Esophagus squamous epithelium (tissue), 5 donors: ENCODE measurements at regions not wholly inside any gene's neighbourhood (a gene's known extent, or its start where the extent isn't known, plus 50 kb on each side); places are given as distances from the start of the nearest gene placed in this dataset.

Experiments
- DNase-seq: peaks from one replicate; lab custom pipeline; 2025; lab: John Stamatoyannopoulos, UW
- H3K27ac ChIP-seq, 4 donors: fragments of 200-600 bp; sonication (generic); one replicate each; pipeline ENCODE4 v1.5.1; 2016 to 2019; ENCODE audit warnings: mild to moderate bottlenecking in 1 of 4
- H3K27me3 ChIP-seq, 4 donors: fragments of 200-600 bp; sonication (generic); 1 replicate in 3 of 4; 2 replicates in 1 of 4; pipeline versions ENCODE4 v1.5.1 to v1.6.0; 2017 to 2021; ENCODE audit warnings: antibody characterized with exemption in 1 of 4
- H3K36me3 ChIP-seq, 3 donors: fragments of 200-600 bp; sonication (generic); one replicate each; pipeline ENCODE4 v1.5.1; 2016 to 2019
- H3K4me1 ChIP-seq, 3 donors: fragments of 200-600 bp; sonication (generic); one replicate each; pipeline ENCODE4 v1.5.1; 2017 to 2019
- H3K4me3 ChIP-seq, 4 donors: fragments of 200-600 bp; sonication (generic); 1 replicate in 3 of 4; 2 replicates in 1 of 4; pipeline ENCODE4 v1.5.1; 2016 to 2019; ENCODE audit warnings: mild to moderate bottlenecking in 2 of 4, moderate library complexity in 1 of 4
- H3K9me3 ChIP-seq, 3 donors: fragments of 200-600 bp; sonication (generic); one replicate each; pipeline ENCODE4 v1.5.1; 2016 to 2019
- CTCF ChIP-seq, 6 experiments: fragments of 450-650 bp in 4 of 6; fragments of 200-600 bp in 2 of 6; sonication (generic) in 2 of 6; IDR thresholded peaks; one replicate each; pipeline ENCODE4 v1.5.1; 2016 to 2019; ENCODE audit warnings: antibody characterized with exemption in 6 of 6, mild to moderate bottlenecking in 4 of 6, moderate library complexity in 4 of 6
- POLR2A ChIP-seq, 4 donors: fragments of 450-650 bp; IDR thresholded peaks; one replicate each; pipeline ENCODE4 v1.6.1; 2017; ENCODE audit warnings: antibody characterized with exemption in 4 of 4, mild to moderate bottlenecking in 4 of 4, moderate library complexity in 3 of 4
- WGBS, 2 donors: methylation state at CpG; one replicate each; pipeline ENCODE4 v1.1.5; 2018; 5-methylcytosine and 5-hydroxymethylcytosine counted together
- intact Hi-C: fragments of 100-400 bp; cut with DNase I; formaldehyde crosslinking; loops from one replicate; pipeline ENCODE4 v1.15.0; 2022
- donor health status: DM: yes; HTN: yes; CAD: no.

- H3K4me3 ChIP-seq = no peak overlapping the region
- 25 to 35% methylated on average over 6 to 8 of the region's 9 CpGs for WGBS, 2 donors
- peaks cover 0 to 7% (median 0%) of the 10 kb centered on the region in 3 donors for H3K4me1 ChIP-seq
- peak overlapping the region in 1 of 4 donors; percentile 19 for H3K27ac ChIP-seq
- H3K27me3 ChIP-seq = no peaks in the 10 kb centered on the region
- intact Hi-C loops = no loop called here
- DNase-seq = no peak
- H3K9me3 ChIP-seq = no peaks in the 10 kb centered on the region
- no peaks in the 10 kb centered on the region for H3K36me3 ChIP-seq
- TF ChIP-seq POLR2A (IDR thresholded peaks at IDR 0.05) = no peak
- peak in 3 of 6 experiments; percentile 20 to 37 (median 32) for TF ChIP-seq CTCF (IDR thresholded peaks at IDR 0.05)
These were observed 501.7 kb downstream of the ARHGEF28 start for GRCh38 chr5:74127381-74128320.

GRCh38 chr5:74126294-74126693 is 500.3 kb downstream of the ARHGEF28 start:
- Histone ChIP-seq H3K27ac (no peak overlapping the region), H3K9me3 (no peaks in the 10 kb centered on the region), H3K36me3 (no peaks in the 10 kb centered on the region), H3K4me3 (no peak overlapping the region), H3K27me3 (no peaks in the 10 kb centered on the region), H3K4me1 (peaks cover 0 to 7% (median 0%) of the 10 kb centered on the region in 3 donors)
- 20 to 42% methylated on average over 1 of the region's 1 CpG for WGBS, 2 donors
- DNase-seq = no peak
- intact Hi-C loops = no loop called here
- no peak for TF ChIP-seq POLR2A (IDR thresholded peaks at IDR 0.05)
- TF ChIP-seq CTCF (IDR thresholded peaks at IDR 0.05) = no peak

- DNase-seq = no peak
- H3K9me3 ChIP-seq = no peaks in the 10 kb centered on the region
- H3K27me3 ChIP-seq = no peaks in the 10 kb centered on the region
- TF ChIP-seq CTCF (IDR thresholded peaks at IDR 0.05) (no peak), POLR2A (IDR thresholded peaks at IDR 0.05) (no peak)
- intact Hi-C loops = no loop called here
- H3K4me1 ChIP-seq = peaks cover 0 to 7% (median 0%) of the 10 kb centered on the region in 3 donors
- H3K27ac ChIP-seq = no peak overlapping the region
- H3K36me3 ChIP-seq = no peaks in the 10 kb centered on the region
- 96% methylated on average over 3 to 4 of the region's 4 CpGs for WGBS, 2 donors
- no peak overlapping the region for H3K4me3 ChIP-seq
These were observed 498.8 kb downstream of the ARHGEF28 start for GRCh38 chr5:74124826-74125225.

- 62 to 71% methylated on average over 5 of the region's 5 CpGs for WGBS, 2 donors
- H3K27me3 ChIP-seq = no peaks in the 10 kb centered on the region
- H3K9me3 ChIP-seq = no peaks in the 10 kb centered on the region
- no peak for TF ChIP-seq POLR2A (IDR thresholded peaks at IDR 0.05)
- no peak for TF ChIP-seq CTCF (IDR thresholded peaks at IDR 0.05)
- no peak overlapping the region for H3K4me3 ChIP-seq
- no peak overlapping the region for H3K27ac ChIP-seq
- intact Hi-C loops = no loop called here
- peaks cover 0 to 7% (median 0%) of the 10 kb centered on the region in 3 donors for H3K4me1 ChIP-seq
- no peak for DNase-seq
- no peaks in the 10 kb centered on the region for H3K36me3 ChIP-seq
These were observed 497.9 kb downstream of the ARHGEF28 start for GRCh38 chr5:74123929-74124328.

- 70 to 72% methylated on average over 6 of the region's 6 CpGs for WGBS, 2 donors
- intact Hi-C loops = no loop called here
- Histone ChIP-seq H3K27me3 (no peaks in the 10 kb centered on the region), H3K9me3 (no peaks in the 10 kb centered on the region), H3K4me3 (no peak overlapping the region), H3K27ac (no peak overlapping the region), H3K4me1 (peaks cover 0 to 6% (median 0%) of the 10 kb centered on the region in 3 donors), H3K36me3 (no peaks in the 10 kb centered on the region)
- no peak for DNase-seq
- TF ChIP-seq POLR2A (IDR thresholded peaks at IDR 0.05) = no peak
- no peak for TF ChIP-seq CTCF (IDR thresholded peaks at IDR 0.05)
These were observed 497.1 kb downstream of the ARHGEF28 start for GRCh38 chr5:74122979-74123590.
